IMR-90 (cell line): ENCODE measurements at regions not wholly inside any gene's neighbourhood (a gene's known extent, or its start where the extent isn't known, plus 50 kb on each side); places are given as distances from the start of the nearest gene placed in this dataset.

Experiments
- ATAC-seq: fragments of 200-7000 bp; cut with Tn5 transposase; 2 replicates; pipeline ENCODE4 v1.9.1; 2020; ENCODE audit warnings: low read depth, mild to moderate bottlenecking, moderate library complexity
- BruUV-seq: library from RNA; stranded (reverse); fragments of 400-500 nt; replicated peaks from 2 replicates; lab custom pipeline; 2021; lab: Mats Ljungman, UMichigan
- CTCF ChIA-PET: fragments of 300-600 bp; formaldehyde crosslinking; extraction: SDS; loops from one replicate; lab custom pipeline; 2021; ENCODE audit warnings: antibody characterized with exemption; lab: Yijun Ruan, JAX
- POLR2A ChIA-PET: fragments of 300-600 bp; sonication (Branson Sonifier 250); formaldehyde crosslinking; loops from one replicate; lab custom pipeline; 2022; ENCODE audit warnings: antibody characterized with exemption; ENCODE audit not compliant: unreplicated experiment; lab: Charles Lee
- DNase-seq: peaks from one replicate; pipeline ENCODE4 v3.0.0; 2013
- H2AFZ ChIP-seq: replicated peaks from 2 replicates; pipeline ENCODE3; 2013; ENCODE audit warnings: low read length, mild to moderate bottlenecking; ENCODE audit not compliant: poor library complexity
- H2AK5ac ChIP-seq: 2 replicates; pipeline ENCODE4 v1.6.1; 2013; ENCODE audit warnings: low read depth, low read length, inconsistent platforms
- H2AK9ac ChIP-seq: replicated peaks from 2 replicates; pipeline ENCODE3; 2013; ENCODE audit warnings: mild to moderate bottlenecking, low read depth, low read length, moderate library complexity; ENCODE audit not compliant: poor library complexity
- H2BK120ac ChIP-seq: 2 replicates; pipeline ENCODE4 v1.6.1; 2013; ENCODE audit warnings: low read depth, low read length, inconsistent platforms
- H2BK15ac ChIP-seq: 3 replicates; pipeline ENCODE4 v1.6.1; 2013; ENCODE audit warnings: low read depth, low read length, inconsistent platforms
- H2BK20ac ChIP-seq: 2 replicates; pipeline ENCODE4 v1.6.1; 2013; ENCODE audit warnings: low read depth, mild to moderate bottlenecking, inconsistent platforms, low read length, moderate library complexity
- H2BK5ac ChIP-seq: 2 replicates; pipeline ENCODE4 v1.6.1; 2013; ENCODE audit warnings: mild to moderate bottlenecking, low read depth, low read length, inconsistent platforms; ENCODE audit not compliant: poor library complexity, severe bottlenecking
- H3K14ac ChIP-seq: replicated peaks from 2 replicates; pipeline ENCODE4 v1.6.1; 2013; ENCODE audit warnings: low read depth, low read length, inconsistent platforms
- H3K18ac ChIP-seq: 2 replicates; pipeline ENCODE4 v1.6.1; 2013; ENCODE audit warnings: low read depth, low read length, control low read depth
- H3K23ac ChIP-seq: 2 replicates; pipeline ENCODE4 v1.6.1; 2013; ENCODE audit warnings: low read depth, low read length, inconsistent platforms
- H3K27ac ChIP-seq: 2 replicates; pipeline ENCODE4 v1.5.1; 2013; ENCODE audit warnings: mild to moderate bottlenecking, control low read depth, low read length; ENCODE audit not compliant: insufficient read depth
- H3K27me3 ChIP-seq: 2 replicates; pipeline ENCODE4 v1.6.1; 2013; ENCODE audit warnings: low read length; ENCODE audit not compliant: control insufficient read depth, insufficient read depth
- H3K36me3 ChIP-seq: 2 replicates; pipeline ENCODE4 v1.6.1; 2013; ENCODE audit warnings: low read length, mixed read lengths; ENCODE audit not compliant: control insufficient read depth, insufficient read depth
- H3K4ac ChIP-seq: 2 replicates; pipeline ENCODE4 v1.6.1; 2013; ENCODE audit warnings: low read depth, low read length, inconsistent platforms
- H3K4me1 ChIP-seq: 2 replicates; pipeline ENCODE4 v1.6.1; 2013; ENCODE audit warnings: low read length, mixed read lengths; ENCODE audit not compliant: control insufficient read depth, insufficient read depth
- H3K4me2 ChIP-seq: 2 replicates; pipeline ENCODE4 v1.6.1; 2013; ENCODE audit warnings: low read depth, mild to moderate bottlenecking, control low read depth, low read length, moderate library complexity
- H3K4me3 ChIP-seq: 2 replicates; pipeline ENCODE4 v1.5.1; 2013; ENCODE audit warnings: low read depth, mild to moderate bottlenecking, control low read depth, low read length, moderate library complexity; ENCODE audit not compliant: insufficient read depth
- H3K56ac ChIP-seq: 2 replicates; pipeline ENCODE4 v1.6.1; 2013; ENCODE audit warnings: low read length, inconsistent platforms; ENCODE audit not compliant: insufficient read depth; ENCODE audit errors: extremely low read depth
- H3K79me1 ChIP-seq, 2 experiments: 2 replicates each; pipeline ENCODE4 v1.6.1; 2013; ENCODE audit warnings: low read length in 2 of 2, inconsistent platforms in 1 of 2, low read depth in 1 of 2
- H3K9ac ChIP-seq: 2 replicates; pipeline ENCODE4 v1.6.1; 2013; ENCODE audit warnings: low read depth, low read length, control low read depth
- H3K9me1 ChIP-seq: 2 replicates; pipeline ENCODE4 v1.6.1; 2013; ENCODE audit warnings: low read length, inconsistent platforms; ENCODE audit not compliant: insufficient read depth
- H3K9me3 ChIP-seq: 2 replicates; pipeline ENCODE4 v1.6.1; 2013; ENCODE audit warnings: low read length; ENCODE audit not compliant: control insufficient read depth, insufficient read depth
- H4K20me1 ChIP-seq: 2 replicates; pipeline ENCODE4 v1.6.1; 2013; ENCODE audit warnings: low read length, inconsistent platforms; ENCODE audit not compliant: insufficient read depth
- H4K5ac ChIP-seq: 2 replicates; pipeline ENCODE4 v1.6.1; 2013; ENCODE audit warnings: mild to moderate bottlenecking, low read depth, low read length, control low read depth
- H4K8ac ChIP-seq, 2 experiments: 2 replicates each; pipeline ENCODE4 v1.6.1; 2013; ENCODE audit warnings: low read depth in 2 of 2, low read length in 2 of 2, control low read depth in 1 of 2, inconsistent platforms in 1 of 2
- H4K91ac ChIP-seq: 2 replicates; pipeline ENCODE4 v1.6.1; 2013; ENCODE audit warnings: low read depth, low read length, inconsistent platforms; ENCODE audit not compliant: insufficient read depth
- CEBPB ChIP-seq: IDR thresholded peaks from 2 replicates; pipeline ENCODE4 v1.6.1; 2012; ENCODE audit warnings: low read depth, low read length, improper control_type of control experiment
- ELK1 ChIP-seq: fragments of 150-350 bp; IDR thresholded peaks from 2 replicates; pipeline ENCODE4 v1.6.1; 2016; ENCODE audit warnings: low read depth, mild to moderate bottlenecking, low read length, moderate library complexity, borderline replicate concordance
- MXI1 ChIP-seq: IDR thresholded peaks from 2 replicates; pipeline ENCODE4 v1.6.1; 2012; ENCODE audit warnings: low read depth, mild to moderate bottlenecking, low read length, moderate library complexity, borderline replicate concordance
- POLR2A ChIP-seq: IDR thresholded peaks from 2 replicates; pipeline ENCODE4 v1.6.1; 2012; ENCODE audit warnings: mild to moderate bottlenecking, low read depth, low read length
- RFX5 ChIP-seq: IDR thresholded peaks from 2 replicates; pipeline ENCODE4 v1.8.0; 2012; ENCODE audit warnings: low read depth, mild to moderate bottlenecking, low read length, moderate library complexity
- SMC3 ChIP-seq: fragments of 150-350 bp; IDR thresholded peaks from 2 replicates; pipeline ENCODE4 v1.6.1; 2016; ENCODE audit warnings: low read depth, mild to moderate bottlenecking, antibody characterized with exemption, low read length, moderate library complexity
- WGBS, 2 experiments: methylation state at CpG; one replicate each; pipeline versions ENCODE4 v1.1.5 to v1.1.7; 2013; ENCODE audit warnings: missing lambda C conversion rate in 2 of 2; ENCODE audit not compliant: insufficient read length in 1 of 2; ENCODE audit errors: extremely low coverage in 2 of 2; 5-methylcytosine and 5-hydroxymethylcytosine counted together
- dilution Hi-C: fragments of 300-500 bp; cut with HindIII; formaldehyde crosslinking; loops from one replicate; pipeline ENCODE4 v1.14.3; 2018; ENCODE audit warnings: low sequenced_read_pairs; ENCODE audit not compliant: unreplicated experiment
- in situ Hi-C: fragments of 300-500 bp; cut with MboI; formaldehyde crosslinking; loops from 3 replicates; pipeline ENCODE4 v1.14.3; 2019; ENCODE audit warnings: low sequenced_read_pairs, inconsistent platforms, mixed read lengths
- intact Hi-C: fragments of 100-400 bp; cut with micrococcal nuclease; formaldehyde crosslinking; loops from 2 replicates; pipeline ENCODE4 v1.10.0; 2022
- TF ChIP-seq, protein P1 (sequence below): conservative IDR thresholded peaks from 2 replicates; pipeline ENCODE4 v1.5.1; 2012; ENCODE audit warnings: mild to moderate bottlenecking, low read depth, low read length, improper control_type of control experiment

DNA sequence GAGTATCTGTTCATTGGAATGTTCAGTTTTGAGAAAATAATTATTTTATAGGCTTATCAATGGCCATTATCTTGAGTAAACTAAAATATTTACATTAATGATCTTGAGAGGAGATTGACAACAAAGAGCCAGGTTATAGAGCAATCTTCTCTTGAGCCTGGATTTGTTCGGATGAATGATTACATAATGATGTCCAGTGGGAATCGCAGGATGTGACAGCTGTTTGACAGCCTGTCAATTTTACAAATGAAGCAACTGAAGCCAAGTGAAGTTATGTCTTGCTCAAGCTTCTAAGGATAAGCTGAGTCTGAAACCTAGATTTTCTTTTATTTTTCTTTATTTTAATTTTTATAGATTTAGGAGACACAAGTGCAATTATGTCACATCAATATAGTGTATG is 52.1 kb upstream of the BACH1 start:
- Histone ChIP-seq H4K8ac (no peak overlapping the region), H2AK9ac (no peak overlapping the region), H2AFZ (no peak overlapping the region), H4K20me1 (no peaks in the 10 kb centered on the region), H3K9ac (no peak overlapping the region), H2BK5ac (no peak overlapping the region), H3K9me1 (peaks cover 11% of the 10 kb centered on the region), H2AK5ac (no peak overlapping the region), H3K27me3 (no peaks in the 10 kb centered on the region), H2BK15ac (no peak overlapping the region), H3K9me3 (no peaks in the 10 kb centered on the region), H4K91ac (no peak overlapping the region), H3K23ac (no peak overlapping the region), H3K4me3 (no peak overlapping the region), H2BK120ac (no peak overlapping the region), H3K4me2 (no peak overlapping the region), H3K4ac (no peak overlapping the region), H2BK20ac (no peak overlapping the region), H3K4me1 (peaks cover 7% of the 10 kb centered on the region), H3K27ac (no peak overlapping the region), H3K56ac (no peak overlapping the region), H3K79me1 (0 out of 4 replicates have a peak, but pooled peaks cover 0 to 3% of the 10 kb centered on the region in 2 experiments), H3K14ac (no peak overlapping the region), H3K18ac (no peak overlapping the region), H4K5ac (no peak overlapping the region), H3K36me3 (no peaks in the 10 kb centered on the region)
- 67% methylated on average over 1 of the region's 2 CpGs; no CpG with 5 or more reads in 1 of the 2 experiments for WGBS, 2 experiments
- TF ChIP-seq CEBPB (no peak), MXI1 (no peak), RFX5 (no peak), ELK1 (no peak), POLR2A (no peak), SMC3 (no peak)
- TF ChIP-seq, protein P1, sequence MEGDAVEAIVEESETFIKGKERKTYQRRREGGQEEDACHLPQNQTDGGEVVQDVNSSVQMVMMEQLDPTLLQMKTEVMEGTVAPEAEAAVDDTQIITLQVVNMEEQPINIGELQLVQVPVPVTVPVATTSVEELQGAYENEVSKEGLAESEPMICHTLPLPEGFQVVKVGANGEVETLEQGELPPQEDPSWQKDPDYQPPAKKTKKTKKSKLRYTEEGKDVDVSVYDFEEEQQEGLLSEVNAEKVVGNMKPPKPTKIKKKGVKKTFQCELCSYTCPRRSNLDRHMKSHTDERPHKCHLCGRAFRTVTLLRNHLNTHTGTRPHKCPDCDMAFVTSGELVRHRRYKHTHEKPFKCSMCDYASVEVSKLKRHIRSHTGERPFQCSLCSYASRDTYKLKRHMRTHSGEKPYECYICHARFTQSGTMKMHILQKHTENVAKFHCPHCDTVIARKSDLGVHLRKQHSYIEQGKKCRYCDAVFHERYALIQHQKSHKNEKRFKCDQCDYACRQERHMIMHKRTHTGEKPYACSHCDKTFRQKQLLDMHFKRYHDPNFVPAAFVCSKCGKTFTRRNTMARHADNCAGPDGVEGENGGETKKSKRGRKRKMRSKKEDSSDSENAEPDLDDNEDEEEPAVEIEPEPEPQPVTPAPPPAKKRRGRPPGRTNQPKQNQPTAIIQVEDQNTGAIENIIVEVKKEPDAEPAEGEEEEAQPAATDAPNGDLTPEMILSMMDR, result no peak
- intact Hi-C loops, result no loop called here
- ChIA-PET POLR2A (no interaction called here), CTCF (no interaction called here)
- dilution Hi-C loops, result no loop called here
- BruUV-seq, result no TSS peak
- in situ Hi-C loops, result no loop called here
- ATAC-seq (no peak), DNase-seq (no peak)
